NCI-H2107 (cell line): ENCODE measurements at regions not wholly inside any gene's neighbourhood (a gene's known extent, or its start where the extent isn't known, plus 50 kb on each side); places are given as distances from the start of the nearest gene placed in this dataset.

Experiments used
- DNase-seq: peaks from one replicate; lab custom pipeline; 2025; lab: John Stamatoyannopoulos, UW

GRCh38 chr6:122118945-122119506, 280.4 kb upstream of the HSF2 start:
- no peak for DNase-seq

- DNase-seq = no peak
Observed at GRCh38 chr6:122122202-122122601, 277.2 kb upstream of the HSF2 start.

- no peak for DNase-seq
Observed at GRCh38 chr6:122122686-122123085, 276.8 kb upstream of the HSF2 start.

GRCh38 chr6:122124908-122125307, 274.5 kb upstream of the HSF2 start:
- no peak for DNase-seq

- no peak for DNase-seq
Observed at GRCh38 chr6:122126894-122127293, 272.6 kb upstream of the HSF2 start.

- no peak for DNase-seq
Observed at GRCh38 chr6:122128445-122128844, 271.0 kb upstream of the HSF2 start.

GRCh38 chr6:122129313-122130025, 270.0 kb upstream of the HSF2 start:
- DNase-seq = no peak

GRCh38 chr6:122130026-122130348, 269.5 kb upstream of the HSF2 start:
- no peak for DNase-seq

- no peak for DNase-seq
Observed at GRCh38 chr6:122130518-122130917, 268.9 kb upstream of the HSF2 start.

GRCh38 chr6:122136386-122136785, 263.1 kb upstream of the HSF2 start:
- DNase-seq = no peak

- no peak for DNase-seq
Observed at GRCh38 chr6:122140031-122140430, 259.4 kb upstream of the HSF2 start.

- DNase-seq = no peak
Observed at GRCh38 chr6:122141246-122141645, 258.2 kb upstream of the HSF2 start.

- no peak for DNase-seq
Observed at GRCh38 chr6:122143813-122144601, 255.4 kb upstream of the HSF2 start.

GRCh38 chr6:122145246-122145645, 254.2 kb upstream of the HSF2 start:
- DNase-seq = no peak

- DNase-seq = no peak
Observed at GRCh38 chr6:122145741-122146240, 253.7 kb upstream of the HSF2 start.

- DNase-seq = no peak
Observed at GRCh38 chr6:122147291-122147690, 252.2 kb upstream of the HSF2 start.

- DNase-seq = no peak
Observed at GRCh38 chr6:122151066-122151465, 248.4 kb upstream of the HSF2 start.

- no peak for DNase-seq
Observed at GRCh38 chr6:122151763-122152162, 247.7 kb upstream of the HSF2 start.

- no peak for DNase-seq
Observed at GRCh38 chr6:122153557-122153956, 245.9 kb upstream of the HSF2 start.

GRCh38 chr6:122154155-122154554, 245.3 kb upstream of the HSF2 start:
- DNase-seq = no peak

GRCh38 chr6:122154912-122155575, 244.4 kb upstream of the HSF2 start:
- DNase-seq = no peak

- DNase-seq = no peak
Observed at GRCh38 chr6:122161136-122161535, 238.3 kb upstream of the HSF2 start.

- DNase-seq = no peak
Observed at GRCh38 chr6:122165014-122165413, 234.4 kb upstream of the HSF2 start.
